ENCODE measurements at regions not wholly inside any gene's neighbourhood (a gene's known extent, or its start where the extent isn't known, plus 50 kb on each side); places are given as distances from the start of the nearest gene placed in this dataset.

- Mint-ChIP-seq H3K27me3 (peaks cover 24% of the 10 kb centered on the region), H3K4me3 (no peak overlapping the region), H3K36me3 (ENCODE audit: low read depth) (no peaks in the 10 kb centered on the region), H3K4me1 (ENCODE audit: low read depth) (peaks cover 10% of the 10 kb centered on the region), H3K9me3 (no peaks in the 10 kb centered on the region), H3K27ac (no peak overlapping the region)
- intact Hi-C loops (cut with micrococcal nuclease): no loop called here
These were observed 206.6 kb downstream of the DLL1 start for GRCh38 chr6:170084166-170084730.

GRCh38 chr6:170083236-170084051 is 207.4 kb downstream of the DLL1 start:
- peaks cover 20% of the 10 kb centered on the region for H3K27me3 Mint-ChIP-seq

DNA sequence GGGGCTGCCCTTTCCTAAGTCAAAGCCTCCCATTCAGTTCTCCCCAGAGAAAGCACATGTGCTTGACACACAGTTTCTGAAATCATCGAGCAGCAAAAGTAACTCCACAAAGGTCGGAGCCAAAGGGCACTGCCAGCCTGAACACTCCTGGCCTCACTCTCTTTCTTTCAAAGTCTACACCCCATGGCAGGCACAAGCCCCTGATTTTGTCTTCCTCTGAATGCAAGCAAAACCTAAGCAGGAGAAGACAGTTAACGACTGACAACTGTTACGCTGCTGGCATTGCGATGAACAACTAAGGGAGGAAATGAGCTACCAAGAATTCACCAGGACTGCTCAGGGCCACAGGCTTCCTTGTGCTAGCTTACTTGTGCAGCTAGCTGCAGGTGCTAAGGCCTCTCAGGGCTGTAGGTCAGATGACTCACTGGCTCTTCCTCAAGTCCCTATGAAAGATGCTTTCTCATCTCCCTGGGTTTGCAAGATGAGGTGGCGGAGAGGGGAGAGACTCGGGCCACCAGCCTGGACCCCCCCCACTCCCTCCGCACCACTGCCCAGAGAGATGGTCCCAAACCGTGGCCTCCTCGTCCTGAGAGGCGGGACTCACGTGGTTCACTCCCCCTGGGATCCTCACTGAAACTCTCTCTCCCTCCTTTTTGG is 208.2 kb downstream of the DLL1 start:
- Mint-ChIP-seq H3K27me3 (peaks cover 15% of the 10 kb centered on the region), H3K36me3 (ENCODE audit: low read depth) (no peaks in the 10 kb centered on the region), H3K4me3 (no peak overlapping the region), H3K4me1 (ENCODE audit: low read depth) (no peaks in the 10 kb centered on the region), H3K9me3 (no peaks in the 10 kb centered on the region), H3K27ac (no peak overlapping the region)
- intact Hi-C loops (cut with micrococcal nuclease): no loop called here

More at GRCh38 chr6:170083236-170084051, 207.4 kb downstream of the DLL1 start:
- H3K36me3 Mint-ChIP-seq (ENCODE audit: low read depth): no peaks in the 10 kb centered on the region
- intact Hi-C loops (cut with micrococcal nuclease): no loop called here
- H3K9me3 Mint-ChIP-seq: no peaks in the 10 kb centered on the region
- H3K4me3 Mint-ChIP-seq: no peak overlapping the region
- H3K27ac Mint-ChIP-seq: no peak overlapping the region
- H3K4me1 Mint-ChIP-seq (ENCODE audit: low read depth): peaks cover 6% of the 10 kb centered on the region

DNA sequence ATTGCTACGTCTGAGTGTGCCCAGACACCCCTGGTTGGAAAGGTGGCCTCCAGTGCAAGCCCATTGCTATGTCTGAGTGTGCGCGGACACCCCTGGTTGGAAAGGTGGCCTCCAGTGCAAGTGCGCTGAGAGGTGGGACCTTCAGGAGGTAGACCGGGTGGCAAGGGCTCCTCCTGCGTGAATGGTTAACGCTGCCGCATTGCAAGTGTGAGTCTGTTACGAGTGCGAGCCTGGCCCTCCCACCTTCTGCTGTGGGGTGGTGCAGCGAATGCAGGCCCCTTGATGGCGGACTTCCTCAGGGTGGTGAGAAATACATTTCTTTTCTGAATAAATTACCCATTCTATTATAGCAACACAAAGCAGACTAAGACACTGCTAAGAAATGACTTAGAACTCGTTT is 208.8 kb downstream of the DLL1 start:
- no peak overlapping the region for H3K27ac Mint-ChIP-seq
- H3K27me3 Mint-ChIP-seq: peaks cover 14% of the 10 kb centered on the region
- H3K4me1 Mint-ChIP-seq (ENCODE audit: low read depth): no peaks in the 10 kb centered on the region
- H3K36me3 Mint-ChIP-seq (ENCODE audit: low read depth): no peaks in the 10 kb centered on the region
- intact Hi-C loops (cut with micrococcal nuclease): no loop called here
- H3K9me3 Mint-ChIP-seq: no peaks in the 10 kb centered on the region
- H3K4me3 Mint-ChIP-seq: no peak overlapping the region

GRCh38 chr6:170081556-170081955 is 209.3 kb downstream of the DLL1 start:
- Mint-ChIP-seq H3K4me3 (no peak overlapping the region), H3K36me3 (ENCODE audit: low read depth) (no peaks in the 10 kb centered on the region), H3K9me3 (no peaks in the 10 kb centered on the region), H3K4me1 (ENCODE audit: low read depth) (no peaks in the 10 kb centered on the region), H3K27me3 (peaks cover 12% of the 10 kb centered on the region), H3K27ac (no peak overlapping the region)
- intact Hi-C loops (cut with micrococcal nuclease): no loop called here

DNA sequence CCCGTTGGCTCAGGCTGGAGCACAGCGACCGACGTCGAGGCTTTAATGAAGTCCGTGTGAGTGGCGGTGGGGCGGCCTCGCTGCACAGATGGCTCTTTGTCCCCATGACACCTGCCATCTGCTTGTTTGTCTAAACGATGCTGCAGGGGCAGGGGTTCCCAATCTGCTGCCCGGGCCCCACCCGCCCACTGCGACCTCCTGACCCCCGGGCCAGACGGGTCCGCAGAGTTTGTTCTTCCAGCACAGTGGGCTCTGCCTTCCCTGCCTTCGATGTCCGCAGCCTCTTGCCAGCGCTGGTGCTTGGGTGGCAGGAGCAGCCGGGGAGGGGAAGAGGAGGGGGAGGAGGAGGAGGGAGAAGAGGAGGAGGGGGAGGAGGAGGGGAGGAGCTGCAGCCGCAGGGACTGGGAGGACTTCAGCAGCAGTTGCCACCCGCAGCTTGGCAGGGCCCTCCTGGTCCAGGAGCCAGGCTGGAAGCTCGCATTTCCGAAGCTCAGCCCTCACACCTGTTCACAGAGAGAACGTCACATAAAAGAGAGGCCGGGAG is 210.0 kb downstream of the DLL1 start:
- no peaks in the 10 kb centered on the region for H3K36me3 Mint-ChIP-seq (ENCODE audit: low read depth)
- no peaks in the 10 kb centered on the region for H3K9me3 Mint-ChIP-seq
- H3K27ac Mint-ChIP-seq: no peak overlapping the region
- H3K4me3 Mint-ChIP-seq: no peak overlapping the region
- H3K4me1 Mint-ChIP-seq (ENCODE audit: low read depth): no peaks in the 10 kb centered on the region
- H3K27me3 Mint-ChIP-seq: peaks cover 12% of the 10 kb centered on the region
- intact Hi-C loops (cut with micrococcal nuclease): no loop called here

DNA sequence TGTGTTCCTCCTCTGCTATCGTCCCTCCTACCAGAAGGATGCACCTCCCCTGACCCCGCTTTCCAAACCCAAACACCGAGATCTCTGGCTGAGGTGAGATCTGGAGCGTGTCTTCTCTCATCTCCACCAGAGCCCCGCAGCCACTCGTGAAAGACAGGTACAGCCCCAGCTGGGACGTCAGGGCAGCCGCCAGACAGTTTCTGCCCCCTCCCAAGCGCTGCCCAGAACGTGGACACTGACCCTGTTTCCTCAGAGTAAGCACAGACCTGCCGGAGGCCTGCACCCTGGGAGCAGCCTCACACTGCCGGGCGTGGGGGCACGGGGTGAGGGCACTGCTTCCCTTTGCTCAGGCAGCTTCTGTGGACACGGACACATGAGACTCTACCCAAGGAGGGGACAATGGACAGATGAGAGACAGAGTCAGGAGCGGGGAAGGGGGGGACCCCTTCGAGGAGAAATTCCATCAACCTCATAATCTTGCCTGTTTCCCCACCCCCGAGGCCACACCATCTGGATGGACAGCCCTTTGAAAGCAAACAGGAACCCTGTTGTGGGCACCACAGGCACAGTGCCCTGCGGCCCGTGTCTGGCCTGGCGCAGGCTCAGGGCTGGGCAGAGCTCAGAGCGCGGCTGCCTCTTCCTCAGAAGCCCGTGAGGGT is 210.6 kb downstream of the DLL1 start:
- Mint-ChIP-seq H3K4me3 (no peak overlapping the region), H3K27ac (no peak overlapping the region), H3K4me1 (ENCODE audit: low read depth) (no peaks in the 10 kb centered on the region), H3K36me3 (ENCODE audit: low read depth) (no peaks in the 10 kb centered on the region), H3K9me3 (no peaks in the 10 kb centered on the region), H3K27me3 (peaks cover 7% of the 10 kb centered on the region)
- intact Hi-C loops (cut with micrococcal nuclease): no loop called here

DNA sequence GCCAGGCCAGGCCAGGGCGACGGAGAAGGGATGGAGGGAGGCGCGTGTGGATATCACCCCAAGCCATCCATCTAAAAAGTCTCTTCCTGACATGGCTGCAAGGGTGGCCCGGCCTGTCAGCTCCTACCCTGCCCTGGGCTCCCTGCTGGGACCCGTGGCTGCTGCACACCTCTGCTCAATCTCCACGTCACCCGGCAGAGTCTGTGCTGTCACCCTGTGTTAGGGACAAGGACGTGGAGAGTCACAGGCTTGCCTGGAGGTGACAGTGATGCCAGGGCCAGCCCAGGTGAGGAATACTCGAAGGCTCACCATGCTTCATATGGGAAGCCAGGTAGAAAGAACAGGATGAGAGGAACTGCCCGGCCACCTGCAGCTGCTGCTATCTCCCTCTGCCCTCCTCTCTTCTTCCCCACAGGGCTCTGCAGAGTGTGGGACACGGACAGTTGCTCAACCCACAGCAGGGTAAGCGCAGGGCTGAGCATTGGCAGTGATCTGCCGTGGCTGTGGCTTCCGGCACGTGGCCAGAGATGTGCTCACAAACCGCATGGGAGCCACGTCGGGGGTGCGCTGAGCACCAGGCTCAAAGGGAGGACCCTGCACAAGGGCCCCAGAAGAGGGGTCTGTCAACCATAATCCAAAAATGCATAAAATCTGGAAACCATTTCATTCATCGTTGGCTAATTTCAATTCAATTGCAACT is 214.3 kb downstream of the DLL1 start:
- Mint-ChIP-seq H3K27ac (no peak overlapping the region), H3K4me1 (ENCODE audit: low read depth) (no peaks in the 10 kb centered on the region), H3K36me3 (ENCODE audit: low read depth) (no peaks in the 10 kb centered on the region), H3K27me3 (peaks cover 6% of the 10 kb centered on the region), H3K4me3 (no peak overlapping the region), H3K9me3 (no peaks in the 10 kb centered on the region)
- intact Hi-C loops (cut with micrococcal nuclease): no loop called here

DNA sequence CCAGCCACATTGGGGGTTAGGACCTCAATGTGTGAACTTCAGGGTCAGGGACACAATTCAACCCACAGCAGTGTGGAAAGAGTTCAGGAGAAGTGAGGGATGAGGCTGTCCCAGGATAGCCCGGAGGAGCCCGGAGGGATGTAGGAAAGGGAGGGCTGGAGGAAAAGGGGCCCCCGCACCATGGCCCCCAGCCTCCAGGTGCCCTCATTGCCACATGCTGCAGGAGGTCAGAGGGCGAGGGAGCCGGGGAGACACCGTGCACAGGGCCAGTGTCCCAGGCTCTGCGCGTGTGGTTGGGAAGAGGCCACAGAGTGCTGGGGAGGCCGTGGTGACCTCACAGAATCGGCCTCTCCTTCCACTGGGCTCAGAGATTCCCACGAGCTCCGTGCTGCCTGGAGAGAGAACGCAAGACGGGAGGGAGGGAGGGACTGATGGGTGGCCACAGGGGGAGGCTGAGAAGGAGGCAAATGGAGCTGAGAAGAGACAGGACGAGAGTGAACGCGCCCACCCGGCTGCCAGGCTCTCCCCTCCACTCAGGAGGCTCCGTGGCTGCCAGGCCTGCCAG is 215.1 kb downstream of the DLL1 start:
- peaks cover 5% of the 10 kb centered on the region for H3K27me3 Mint-ChIP-seq
- intact Hi-C loops (cut with micrococcal nuclease): no loop called here
- H3K4me1 Mint-ChIP-seq (ENCODE audit: low read depth): no peaks in the 10 kb centered on the region
- H3K9me3 Mint-ChIP-seq: no peaks in the 10 kb centered on the region
- H3K36me3 Mint-ChIP-seq (ENCODE audit: low read depth): no peaks in the 10 kb centered on the region
- H3K27ac Mint-ChIP-seq: no peak overlapping the region
- H3K4me3 Mint-ChIP-seq: no peak overlapping the region

DNA sequence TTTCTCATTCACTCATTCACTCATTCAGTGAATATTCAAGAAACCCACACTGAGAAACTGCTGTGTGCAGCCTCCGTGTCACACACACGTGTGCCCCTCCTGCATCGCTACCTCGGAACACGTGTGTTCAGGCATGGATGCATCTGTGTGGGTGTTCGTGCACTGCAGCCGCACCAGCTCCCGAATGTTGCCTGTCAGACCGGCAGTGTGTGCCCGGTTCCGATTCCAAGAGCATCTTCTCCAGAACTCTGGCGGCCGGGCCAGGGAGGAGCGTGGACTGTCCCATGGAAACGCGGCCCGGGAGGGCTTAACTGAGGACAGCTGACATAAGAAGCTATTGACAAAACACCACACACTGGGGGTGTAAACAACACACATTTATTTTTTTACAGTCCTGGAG is 216.0 kb downstream of the DLL1 start:
- no peaks in the 10 kb centered on the region for H3K4me1 Mint-ChIP-seq (ENCODE audit: low read depth)
- intact Hi-C loops (cut with micrococcal nuclease): no loop called here
- no peak overlapping the region for H3K4me3 Mint-ChIP-seq
- H3K9me3 Mint-ChIP-seq: peaks cover 5% of the 10 kb centered on the region
- no peaks in the 10 kb centered on the region for H3K36me3 Mint-ChIP-seq (ENCODE audit: low read depth)
- no peak overlapping the region for H3K27ac Mint-ChIP-seq
- peaks cover 3% of the 10 kb centered on the region for H3K27me3 Mint-ChIP-seq

GRCh38 chr6:170074435-170074834 is 216.4 kb downstream of the DLL1 start:
- Mint-ChIP-seq H3K27ac (no peak overlapping the region), H3K4me3 (no peak overlapping the region), H3K27me3 (peaks cover 3% of the 10 kb centered on the region), H3K4me1 (ENCODE audit: low read depth) (no peaks in the 10 kb centered on the region), H3K9me3 (peaks cover 10% of the 10 kb centered on the region), H3K36me3 (ENCODE audit: low read depth) (no peaks in the 10 kb centered on the region)
- intact Hi-C loops (cut with micrococcal nuclease): no loop called here

GRCh38 chr6:170073846-170074245 is 217.0 kb downstream of the DLL1 start:
- Mint-ChIP-seq H3K27ac (no peak overlapping the region), H3K4me1 (ENCODE audit: low read depth) (no peaks in the 10 kb centered on the region), H3K27me3 (peaks cover 5% of the 10 kb centered on the region), H3K9me3 (peaks cover 16% of the 10 kb centered on the region), H3K4me3 (no peak overlapping the region), H3K36me3 (ENCODE audit: low read depth) (no peaks in the 10 kb centered on the region)
- intact Hi-C loops (cut with micrococcal nuclease): no loop called here

DNA sequence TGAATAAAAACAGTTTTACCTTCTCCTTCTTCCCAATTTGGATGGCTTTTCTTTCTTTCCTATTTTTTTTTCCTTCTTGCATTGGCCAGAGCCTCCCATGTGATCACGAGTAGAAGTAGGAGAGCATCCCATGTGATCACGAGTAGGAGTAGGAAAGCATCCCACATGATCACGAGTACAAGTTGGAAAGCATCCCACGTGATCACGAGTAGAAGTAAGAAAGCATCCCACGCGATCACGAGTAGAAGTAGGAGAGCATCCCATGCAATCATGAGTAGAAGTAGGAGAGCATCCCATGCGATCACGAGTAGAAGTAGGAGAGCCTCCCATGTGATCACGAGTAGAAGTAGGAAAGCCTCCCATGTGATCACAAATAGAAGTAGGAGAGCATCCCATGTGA is 218.6 kb downstream of the DLL1 start:
- peaks cover 17% of the 10 kb centered on the region for H3K9me3 Mint-ChIP-seq
- H3K4me1 Mint-ChIP-seq (ENCODE audit: low read depth): no peaks in the 10 kb centered on the region
- H3K27ac Mint-ChIP-seq: no peak overlapping the region
- peaks cover 8% of the 10 kb centered on the region for H3K27me3 Mint-ChIP-seq
- intact Hi-C loops (cut with micrococcal nuclease): no loop called here
- no peak overlapping the region for H3K4me3 Mint-ChIP-seq
- no peaks in the 10 kb centered on the region for H3K36me3 Mint-ChIP-seq (ENCODE audit: low read depth)
